HuH-7 (cell line): ENCODE measurements at regions not wholly inside any gene's neighbourhood (a gene's known extent, or its start where the extent isn't known, plus 50 kb on each side); places are given as distances from the start of the nearest gene placed in this dataset.

Experiments
- DNase-seq: peaks from one replicate; pipeline ENCODE4 v3.0.0; 2011; ENCODE audit warnings: low spot score

DNA sequence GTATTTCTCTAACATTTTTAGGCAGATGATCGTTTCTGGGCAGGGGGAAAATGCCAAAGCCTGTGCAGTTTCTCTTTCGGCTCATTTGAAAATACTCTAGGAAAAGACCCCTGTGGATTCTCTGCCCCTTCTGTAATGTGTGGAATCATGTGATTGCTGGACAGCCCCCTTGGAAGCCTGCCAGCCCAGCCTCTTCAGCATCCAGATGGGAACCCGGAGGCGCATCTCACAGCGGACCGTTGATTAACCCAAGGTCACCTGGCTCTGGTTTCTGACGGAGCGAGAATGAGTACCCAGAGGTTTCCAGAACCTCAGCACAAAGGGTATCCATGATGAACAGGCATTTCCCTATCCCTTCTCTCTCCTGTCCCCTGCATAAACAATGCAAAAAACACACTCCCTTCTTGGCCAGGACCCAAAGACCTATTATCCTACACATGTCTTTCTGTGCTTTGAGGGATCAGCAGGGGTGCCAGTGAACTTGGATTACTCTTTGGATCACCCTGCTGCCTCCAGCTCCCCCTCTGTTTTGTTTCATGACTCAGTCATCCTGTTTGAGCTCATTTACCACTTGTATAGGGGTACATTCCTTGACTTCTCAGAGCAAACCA is 957.1 kb upstream of the RBFOX1 start:
- no peak for DNase-seq

- DNase-seq: no peak
Observed at GRCh38 chr16:6374821-6375220, 957.8 kb upstream of the RBFOX1 start.

- DNase-seq: no peak
Observed at GRCh38 chr16:6364846-6365245, 967.8 kb upstream of the RBFOX1 start.

GRCh38 chr16:6363896-6364607 is 968.6 kb upstream of the RBFOX1 start:
- no peak for DNase-seq

- no peak for DNase-seq
Observed at GRCh38 chr16:6363396-6363795, 969.2 kb upstream of the RBFOX1 start.

DNA sequence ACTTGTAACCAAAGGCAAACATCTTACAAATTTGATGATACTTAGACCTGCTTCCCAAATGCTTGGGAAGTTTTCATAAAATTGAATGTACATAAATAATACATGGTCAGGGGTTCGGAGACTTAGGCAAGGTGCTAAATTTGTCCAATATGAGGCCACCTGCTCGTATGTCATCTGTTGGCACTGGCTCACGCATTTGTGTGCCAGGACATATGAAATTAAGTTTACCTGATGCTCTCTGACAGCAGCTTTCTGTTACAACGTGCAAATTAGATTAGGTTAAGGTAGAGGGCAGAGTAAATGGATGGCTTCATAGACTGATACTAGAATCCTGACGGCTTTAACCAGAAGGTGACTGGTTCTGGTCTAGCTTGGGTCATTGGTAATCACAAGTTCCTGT is 970.3 kb upstream of the RBFOX1 start:
- DNase-seq: no peak

DNA sequence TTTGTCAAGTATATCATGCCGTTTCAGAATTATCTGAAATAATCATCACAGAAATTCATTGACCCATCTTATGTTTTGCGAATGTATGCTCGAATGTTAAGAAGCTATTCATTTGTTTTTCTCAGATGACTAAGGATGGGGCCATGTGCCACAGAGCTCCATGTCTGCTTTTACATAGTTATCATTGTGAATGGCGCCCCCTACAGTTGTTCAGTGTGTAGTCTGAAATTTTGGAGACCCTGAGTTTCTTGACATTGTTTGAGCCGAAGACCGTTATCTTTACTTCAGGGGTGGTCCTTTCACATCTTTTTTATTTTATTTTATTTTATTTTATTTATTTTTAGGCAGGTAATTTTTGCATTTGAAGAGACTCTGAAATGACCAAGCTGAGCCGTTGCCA is 972.0 kb upstream of the RBFOX1 start:
- DNase-seq: no peak

- no peak for DNase-seq
Observed at GRCh38 chr16:6356911-6357310, 975.7 kb upstream of the RBFOX1 start.

GRCh38 chr16:6349725-6350124 is 982.9 kb upstream of the RBFOX1 start:
- DNase-seq: no peak

GRCh38 chr16:6345090-6345489 is 987.6 kb upstream of the RBFOX1 start:
- DNase-seq: no peak

- DNase-seq: no peak
Observed at GRCh38 chr16:6343157-6343556, 989.5 kb upstream of the RBFOX1 start.

DNA sequence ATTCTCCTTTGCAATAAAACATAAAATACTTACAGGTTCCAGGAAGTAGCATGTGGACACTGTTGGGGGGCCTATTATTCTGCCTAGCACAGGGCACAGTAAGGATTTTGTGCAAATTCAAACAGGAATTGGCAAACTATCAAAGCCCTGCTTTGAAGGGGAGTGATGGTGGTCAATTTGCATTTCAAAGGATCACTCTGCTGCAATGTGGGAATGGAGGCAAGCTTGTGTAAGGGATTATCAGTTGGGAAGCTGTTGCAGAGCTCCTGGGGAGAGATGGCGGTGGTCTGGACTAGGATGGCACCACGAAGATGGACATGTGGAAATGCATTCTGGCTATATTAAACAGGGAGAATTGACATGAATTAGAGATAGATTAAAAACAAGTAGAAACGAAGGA is 990.7 kb upstream of the RBFOX1 start:
- no peak for DNase-seq

GRCh38 chr16:6335072-6335471 is 997.6 kb upstream of the RBFOX1 start:
- DNase-seq: peak; percentile 12

- no peak for DNase-seq
Observed at GRCh38 chr16:6331770-6332169, 1000.9 kb upstream of the RBFOX1 start.

DNA sequence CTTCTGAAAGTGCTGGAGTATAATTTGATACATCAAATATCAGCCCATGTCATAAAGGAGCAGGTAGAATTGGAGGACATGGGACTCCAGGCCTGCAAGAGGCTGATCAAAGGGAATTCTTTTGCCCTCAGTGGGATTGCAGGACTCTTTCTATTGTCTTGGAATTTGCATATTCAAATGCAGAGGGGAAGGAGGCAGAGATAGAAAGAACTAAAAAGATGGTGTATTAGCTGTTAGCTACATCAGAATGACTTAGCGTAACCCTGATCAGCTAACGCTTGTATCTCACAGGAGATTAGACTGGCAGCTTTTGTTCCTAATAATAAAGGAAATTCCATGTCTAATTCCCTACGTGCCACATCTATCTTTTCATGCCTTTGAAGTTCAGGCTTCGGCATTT is 1014.7 kb upstream of the RBFOX1 start:
- DNase-seq: no peak

DNA sequence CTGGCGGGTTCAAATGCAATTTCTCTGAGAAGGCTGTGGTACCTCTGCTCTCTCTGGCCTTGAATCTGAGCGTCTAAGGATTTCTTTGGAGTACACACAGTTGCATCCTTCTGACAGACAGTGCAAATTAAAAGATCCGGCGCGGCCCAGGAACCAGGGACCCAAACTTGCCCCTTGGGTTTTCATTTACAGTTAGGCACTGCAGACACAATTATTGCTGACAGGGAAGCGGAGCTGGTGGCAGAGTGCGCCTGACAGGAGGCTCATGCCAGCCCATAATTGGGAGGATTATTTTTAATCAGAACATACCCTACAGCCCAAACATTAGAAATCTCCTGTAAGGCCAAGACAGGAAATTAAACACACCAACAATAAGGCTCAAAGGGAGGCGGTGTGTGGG is 1023.4 kb upstream of the RBFOX1 start:
- DNase-seq: no peak

DNA sequence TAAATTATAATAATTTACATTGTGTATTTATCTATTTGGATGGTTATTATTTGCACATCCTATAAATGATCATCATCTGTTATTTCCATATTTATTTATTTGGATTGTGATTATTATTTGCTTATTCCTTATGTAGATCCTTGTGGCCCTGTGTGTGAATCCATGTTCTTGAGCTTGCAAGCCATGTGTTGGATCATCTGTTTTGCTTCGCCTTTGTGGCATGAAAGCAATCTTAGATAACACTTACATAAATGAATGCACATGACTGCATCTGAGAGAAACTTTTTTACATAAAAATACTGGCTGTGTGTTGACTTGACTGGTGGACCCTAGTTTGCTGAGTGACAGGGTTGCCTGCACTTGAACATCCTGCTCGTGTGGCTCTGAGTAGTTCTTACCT is 1024.5 kb upstream of the RBFOX1 start:
- DNase-seq: no peak

DNA sequence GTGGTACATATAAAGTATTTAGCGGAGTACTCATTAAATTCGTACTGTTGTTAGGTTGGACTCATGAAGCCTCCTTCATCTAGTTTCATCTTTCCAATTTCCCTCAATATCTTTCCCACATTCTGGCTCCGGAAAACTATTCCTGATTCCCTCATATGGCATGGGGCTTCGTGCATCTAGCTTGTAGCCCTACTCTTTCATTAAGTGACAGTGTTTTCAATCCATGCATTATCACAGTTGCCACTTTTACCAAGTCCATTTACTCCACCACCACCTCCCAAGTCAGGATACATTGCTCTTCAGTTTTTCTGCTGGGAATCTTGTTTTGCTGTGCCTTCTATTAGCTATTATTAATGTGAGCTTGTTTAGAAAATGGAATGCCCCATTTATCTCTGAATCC is 1032.1 kb upstream of the RBFOX1 start:
- no peak for DNase-seq

DNA sequence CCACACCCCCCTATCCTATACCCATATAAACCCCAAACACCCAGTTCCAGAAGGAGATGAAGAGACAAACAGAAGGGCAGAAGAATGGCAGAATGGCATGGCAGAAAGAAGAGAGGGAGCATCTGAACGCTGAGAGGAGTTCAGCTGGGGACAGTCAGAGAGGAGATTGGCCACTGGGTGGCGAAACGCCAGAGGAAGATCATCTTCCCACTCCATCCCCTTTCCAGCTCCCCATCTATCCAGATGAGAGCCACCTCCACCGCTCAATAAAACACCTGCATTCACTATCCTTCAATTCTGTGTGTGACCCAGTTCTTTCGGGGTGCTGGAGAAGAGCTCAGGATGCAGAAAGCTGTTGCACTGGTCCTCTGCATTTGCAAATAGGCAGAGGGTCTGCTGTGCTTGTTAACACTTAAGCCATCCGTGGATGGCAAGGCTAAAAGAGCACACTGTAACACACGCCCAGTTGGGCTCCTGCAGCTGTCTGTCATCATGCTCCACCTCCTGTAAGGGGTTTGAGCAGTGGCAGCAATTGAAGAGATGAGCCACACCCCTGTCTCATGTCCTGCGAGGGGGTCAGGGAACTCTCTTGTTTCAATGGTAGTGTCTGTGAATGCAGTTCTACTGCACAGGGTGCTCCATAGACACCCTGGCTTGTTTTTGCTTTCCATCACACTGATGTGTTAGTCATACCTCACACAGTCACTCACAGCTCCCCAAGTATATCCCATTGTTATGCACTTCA is 1034.8 kb upstream of the RBFOX1 start:
- no peak for DNase-seq

DNA sequence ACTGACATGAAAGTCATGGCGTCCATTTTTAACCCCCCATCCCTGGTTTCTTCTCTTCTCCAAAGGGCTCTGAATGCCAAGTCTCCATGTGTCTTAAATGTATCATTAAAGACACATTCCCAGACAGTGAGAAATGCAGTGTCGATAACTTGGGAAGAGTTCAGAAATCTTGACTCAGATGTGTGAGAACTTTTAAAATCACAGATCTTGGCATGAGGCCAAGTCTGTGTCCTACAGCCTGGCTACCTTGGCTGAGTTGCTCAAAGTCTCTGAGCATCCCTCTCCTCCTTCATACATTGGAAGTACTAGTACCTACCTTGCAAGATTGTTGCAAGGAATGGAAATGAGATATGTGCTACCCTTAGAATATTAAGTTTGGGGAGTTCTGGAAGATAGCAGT is 1046.5 kb upstream of the RBFOX1 start:
- no peak for DNase-seq

- no peak for DNase-seq
Observed at GRCh38 chr16:6284731-6285130, 1047.9 kb upstream of the RBFOX1 start.

DNA sequence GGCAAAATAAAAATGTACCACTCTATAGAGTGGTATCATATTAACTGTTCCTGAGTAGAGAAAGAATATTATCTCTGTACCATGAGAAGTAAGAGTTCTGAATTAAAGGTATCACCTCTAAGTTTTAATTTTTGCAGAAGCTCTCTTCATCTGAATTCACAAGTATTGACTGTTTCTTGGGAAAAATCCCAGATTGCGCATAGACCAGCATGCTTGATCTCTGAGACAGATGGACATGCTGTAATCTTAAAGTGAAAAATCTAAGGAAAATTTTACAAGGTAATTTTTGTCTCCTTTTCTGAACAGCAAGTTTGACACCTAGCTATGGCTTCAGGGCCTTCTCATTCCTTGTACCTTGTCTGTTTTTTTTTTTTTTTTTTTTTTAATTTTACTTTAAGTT is 1050.7 kb upstream of the RBFOX1 start:
- no peak for DNase-seq

GRCh38 chr16:6281274-6281673 is 1051.4 kb upstream of the RBFOX1 start:
- DNase-seq: no peak
